GM06990 (cell line): ENCODE measurements at regions not wholly inside any gene's neighbourhood (a gene's known extent, or its start where the extent isn't known, plus 50 kb on each side); places are given as distances from the start of the nearest gene placed in this dataset.

Experiments
- DNase-seq: peaks from one replicate; pipeline ENCODE4 v3.0.0-alpha.2; 2011; ENCODE audit not compliant: insufficient read length; ENCODE audit errors: extremely low read depth
- H3K27me3 ChIP-seq: replicated peaks from 2 replicates; pipeline ENCODE4 v1.6.0; 2011; ENCODE audit warnings: low read length; ENCODE audit not compliant: control insufficient read depth, insufficient read depth
- H3K36me3 ChIP-seq: 2 replicates; pipeline ENCODE4 v1.5.1; 2011; ENCODE audit warnings: low read length; ENCODE audit not compliant: control insufficient read depth, insufficient read depth
- H3K4me3 ChIP-seq: replicated peaks from 2 replicates; pipeline ENCODE4 v1.5.1; 2011; ENCODE audit warnings: low read depth, mild to moderate bottlenecking, control low read depth, low read length
- TF ChIP-seq, protein P1 (sequence below): IDR thresholded peaks from 2 replicates; pipeline ENCODE4 v1.5.1; 2011; ENCODE audit warnings: low read length, control low read depth, mild to moderate bottlenecking, inconsistent platforms; ENCODE audit not compliant: insufficient read depth, poor library complexity, severe bottlenecking

DNA sequence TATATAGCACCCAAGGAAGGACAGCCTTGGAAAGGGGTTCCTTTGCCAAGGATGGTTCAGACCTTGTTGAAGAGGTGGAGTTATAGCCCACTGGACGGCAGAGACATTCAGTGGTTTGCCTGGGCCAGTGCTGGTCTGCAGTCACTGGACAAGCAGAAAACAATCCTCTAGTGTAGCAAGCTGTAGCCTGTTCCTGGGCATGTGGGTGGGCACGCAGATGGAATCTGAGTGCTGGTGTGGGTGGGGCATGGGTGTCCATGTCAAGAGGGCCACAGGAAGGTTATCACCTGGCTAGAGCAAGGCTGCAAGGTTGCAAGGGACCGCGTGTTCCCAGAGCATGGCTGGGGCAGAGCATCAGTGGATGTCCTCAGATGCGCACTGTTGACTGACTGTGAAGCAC lies 244.7 kb downstream of the PTPRU start:
- Histone ChIP-seq H3K36me3 (no peaks in the 10 kb centered on the region), H3K27me3 (no peaks in the 10 kb centered on the region), H3K4me3 (no peak overlapping the region)
- no peak for DNase-seq
- TF ChIP-seq, protein P1, sequence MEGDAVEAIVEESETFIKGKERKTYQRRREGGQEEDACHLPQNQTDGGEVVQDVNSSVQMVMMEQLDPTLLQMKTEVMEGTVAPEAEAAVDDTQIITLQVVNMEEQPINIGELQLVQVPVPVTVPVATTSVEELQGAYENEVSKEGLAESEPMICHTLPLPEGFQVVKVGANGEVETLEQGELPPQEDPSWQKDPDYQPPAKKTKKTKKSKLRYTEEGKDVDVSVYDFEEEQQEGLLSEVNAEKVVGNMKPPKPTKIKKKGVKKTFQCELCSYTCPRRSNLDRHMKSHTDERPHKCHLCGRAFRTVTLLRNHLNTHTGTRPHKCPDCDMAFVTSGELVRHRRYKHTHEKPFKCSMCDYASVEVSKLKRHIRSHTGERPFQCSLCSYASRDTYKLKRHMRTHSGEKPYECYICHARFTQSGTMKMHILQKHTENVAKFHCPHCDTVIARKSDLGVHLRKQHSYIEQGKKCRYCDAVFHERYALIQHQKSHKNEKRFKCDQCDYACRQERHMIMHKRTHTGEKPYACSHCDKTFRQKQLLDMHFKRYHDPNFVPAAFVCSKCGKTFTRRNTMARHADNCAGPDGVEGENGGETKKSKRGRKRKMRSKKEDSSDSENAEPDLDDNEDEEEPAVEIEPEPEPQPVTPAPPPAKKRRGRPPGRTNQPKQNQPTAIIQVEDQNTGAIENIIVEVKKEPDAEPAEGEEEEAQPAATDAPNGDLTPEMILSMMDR, result no peak

DNA sequence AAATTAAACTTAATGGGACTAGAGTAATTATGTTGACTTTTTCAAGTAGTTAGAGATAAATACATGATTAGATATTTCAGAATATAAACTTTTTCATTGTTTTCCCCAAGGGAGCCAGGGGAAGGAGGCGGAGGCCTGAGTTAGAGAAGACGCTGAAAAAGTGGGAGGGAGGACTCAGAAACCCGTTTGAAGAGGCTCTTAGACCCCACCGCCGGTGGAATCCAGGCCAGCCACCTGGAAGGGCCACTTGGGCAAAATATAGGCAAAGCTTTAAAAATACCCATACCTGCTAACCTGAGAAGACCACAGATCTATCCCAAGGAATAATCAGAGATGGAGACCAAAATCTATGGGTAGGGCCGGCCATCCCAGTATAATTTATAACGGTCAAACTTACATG lies 242.6 kb downstream of the PTPRU start:
- no peaks in the 10 kb centered on the region for H3K27me3 ChIP-seq
- H3K36me3 ChIP-seq, result no peaks in the 10 kb centered on the region
- no peak for DNase-seq
- TF ChIP-seq, protein P1, result no peak
- H3K4me3 ChIP-seq, result no peak overlapping the region

DNA sequence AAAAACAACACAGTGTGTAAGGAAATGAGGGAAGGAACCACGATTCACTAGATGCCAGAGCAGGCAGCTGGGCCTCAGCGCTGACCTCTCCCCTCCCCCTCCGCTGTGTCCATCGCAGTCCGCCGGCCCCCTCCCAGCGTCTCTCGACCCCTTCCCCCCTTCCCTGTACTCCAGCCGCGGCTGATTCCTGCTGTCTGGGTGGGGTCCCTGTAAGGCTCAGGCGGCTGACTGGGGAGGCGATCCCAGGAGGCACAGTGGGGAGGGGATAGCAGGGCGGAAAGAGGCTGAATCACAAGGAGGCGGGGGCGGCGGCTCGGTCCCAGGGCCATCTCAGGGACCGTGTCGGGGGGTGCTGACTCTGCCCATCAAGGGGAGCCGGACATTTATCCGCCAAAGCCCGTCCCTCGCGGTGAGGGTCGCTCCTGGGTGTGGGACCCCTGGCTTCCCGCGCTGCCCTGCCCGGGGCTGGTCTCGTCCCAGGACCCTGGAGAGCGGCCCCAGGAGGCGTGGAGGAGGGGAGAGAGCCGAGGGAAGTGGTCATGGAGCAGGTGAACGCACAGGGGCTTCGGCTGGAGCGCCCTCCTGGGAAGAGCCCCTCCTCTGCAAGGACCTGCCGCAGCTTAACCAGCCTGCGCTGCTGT lies 241.9 kb downstream of the PTPRU start:
- H3K4me3 ChIP-seq, result no peak overlapping the region
- no peaks in the 10 kb centered on the region for H3K27me3 ChIP-seq
- no peaks in the 10 kb centered on the region for H3K36me3 ChIP-seq
- no peak for DNase-seq
- TF ChIP-seq, protein P1, result no peak

DNA sequence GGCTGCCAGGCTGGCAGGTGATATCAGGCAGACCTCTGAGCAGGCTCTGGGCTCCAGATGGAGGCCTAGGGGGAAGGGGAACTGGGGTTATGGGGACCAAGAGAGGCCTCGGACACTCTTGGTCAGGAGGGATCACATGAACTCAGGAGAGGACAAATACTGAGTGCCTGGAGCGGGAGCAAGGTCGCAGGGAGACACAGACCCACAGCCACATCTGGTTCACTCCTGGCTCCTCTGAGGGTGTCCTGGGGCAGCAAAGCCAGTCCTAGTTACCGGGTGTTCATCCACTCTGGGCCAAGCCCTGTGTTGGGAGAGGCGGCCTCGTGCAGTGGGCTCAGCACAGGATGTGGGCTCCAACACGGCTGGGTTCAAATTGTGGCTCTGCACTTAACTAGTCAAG lies 239.0 kb downstream of the PTPRU start:
- Histone ChIP-seq H3K36me3 (no peaks in the 10 kb centered on the region), H3K4me3 (no peak overlapping the region), H3K27me3 (peaks cover 1% of the 10 kb centered on the region; the same call in 1 of the 2 replicates)
- TF ChIP-seq, protein P1, result no peak
- DNase-seq, result no peak

DNA sequence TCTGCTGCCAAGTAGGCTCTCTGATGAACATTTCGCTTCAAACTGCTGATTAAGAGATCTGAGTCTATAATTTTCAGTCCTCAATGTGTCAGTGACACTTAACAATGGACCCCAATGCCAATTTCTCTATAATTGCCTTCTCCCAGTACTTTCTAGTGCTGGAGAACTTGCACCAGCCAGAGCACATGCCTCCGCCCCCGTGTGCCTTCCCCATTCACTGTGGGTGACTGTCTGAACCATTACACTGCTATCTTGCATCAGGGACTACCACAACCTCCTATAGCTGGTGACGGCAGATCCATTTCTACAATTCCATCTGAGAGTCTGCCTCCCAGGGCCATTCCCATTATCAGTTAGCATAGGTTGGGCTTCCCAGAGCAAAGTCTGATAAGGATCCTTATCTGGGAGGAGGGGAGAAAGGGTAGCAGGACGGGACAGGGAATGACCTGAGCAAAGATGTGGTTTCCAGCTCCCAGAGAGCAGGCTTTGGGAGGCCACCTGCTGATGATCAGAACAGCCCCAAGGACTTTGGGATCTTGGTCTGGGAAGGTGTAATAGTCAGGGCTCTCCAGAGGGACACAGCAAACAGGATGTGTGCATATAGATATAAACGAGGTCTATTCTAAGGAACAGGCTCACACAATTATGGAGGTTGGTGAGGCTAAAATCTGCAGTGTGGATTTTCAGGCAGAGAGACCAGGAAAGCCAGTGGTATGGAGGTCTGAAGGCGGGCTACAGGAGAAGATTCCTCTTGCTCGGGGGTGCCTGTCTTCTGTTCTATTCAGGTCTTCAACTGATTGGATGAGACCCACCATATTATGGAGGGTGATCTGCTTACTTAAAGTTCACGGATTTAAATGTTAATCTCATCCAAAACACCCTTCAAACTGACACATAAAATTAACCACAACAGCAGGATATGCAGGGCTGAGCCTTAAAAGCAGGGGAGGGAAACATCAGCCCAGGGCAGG lies 238.2 kb downstream of the PTPRU start:
- no peak overlapping the region for H3K4me3 ChIP-seq
- H3K36me3 ChIP-seq, result no peaks in the 10 kb centered on the region
- H3K27me3 ChIP-seq, result peaks cover 2% of the 10 kb centered on the region; the same call in 1 of the 2 replicates
- DNase-seq, result no peak
- TF ChIP-seq, protein P1, result no peak
